ENCODE measurements at regions not wholly inside any gene's neighbourhood (a gene's known extent, or its start where the extent isn't known, plus 50 kb on each side); places are given as distances from the start of the nearest gene placed in this dataset.
"Not testable (repeated sequence)": the region's sequence is repeated elsewhere in the genome, so short reads cannot be mapped to it uniquely, and the experiment has no call there.

DNA sequence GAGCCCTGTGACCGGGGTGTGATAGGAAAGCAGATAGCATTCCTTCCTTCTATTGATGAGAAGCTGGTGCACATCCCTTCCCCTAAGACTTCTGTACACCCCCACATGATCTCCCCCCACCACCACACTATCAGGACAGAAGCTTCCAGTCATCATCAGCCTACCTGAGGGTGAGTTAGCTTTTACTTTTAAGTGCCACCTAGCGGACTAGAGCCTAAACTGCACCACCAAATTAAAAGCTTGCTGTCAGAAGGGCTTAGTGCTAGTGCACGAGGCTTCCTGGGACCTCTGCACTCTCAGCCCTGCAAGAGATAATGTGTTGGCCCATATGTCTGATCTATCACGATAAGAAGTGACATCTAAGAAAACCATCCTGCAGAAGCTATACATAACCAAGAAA, 181.7 kb downstream of the SPIN4 start:
- not testable (repeated sequence) for DNase-seq; H3K4me3 ChIP-seq (ENCODE audit: low read length); H3K36me3 ChIP-seq (ENCODE audit: insufficient read depth, low read length); H3K27ac ChIP-seq (ENCODE audit: low read length); H3K4me2 ChIP-seq (ENCODE audit: low read depth, low read length, poor library complexity, severe bottlenecking); H3K79me2 ChIP-seq (ENCODE audit: low read length); H3K4me1 ChIP-seq (ENCODE audit: low read length); H2AFZ ChIP-seq (ENCODE audit: low read length); H3K9me3 ChIP-seq (ENCODE audit: low read length); H3K9ac ChIP-seq (ENCODE audit: low read length); H3K9me2 ChIP-seq (replicated peaks; ENCODE audit: insufficient read depth, low read length); H4K20me1 ChIP-seq (ENCODE audit: insufficient read depth, low read depth, low read length); H3K27me3 ChIP-seq (ENCODE audit: low read length)

DNA sequence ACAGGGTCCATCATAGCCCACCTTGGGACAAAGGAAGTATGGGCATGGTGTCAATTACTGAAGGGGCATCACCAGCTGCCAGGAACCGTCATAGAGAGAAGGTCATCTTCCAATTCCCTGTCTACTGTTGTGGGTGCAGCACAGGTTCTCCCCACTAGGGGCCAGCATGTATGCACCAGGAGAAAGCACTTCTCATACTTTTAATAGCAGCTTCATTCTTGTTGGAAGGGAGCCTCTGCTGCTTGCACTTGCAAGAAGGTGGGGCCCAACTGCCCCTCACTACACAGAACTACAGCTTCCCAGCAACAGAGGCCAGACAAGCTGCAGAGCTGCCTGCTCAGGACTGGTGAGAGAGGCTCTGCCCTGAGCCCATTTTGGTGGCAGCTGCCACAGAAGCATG, 182.2 kb downstream of the SPIN4 start:
- not testable (repeated sequence) for H3K4me3 ChIP-seq (ENCODE audit: low read length); H3K9me3 ChIP-seq (ENCODE audit: low read length); H4K20me1 ChIP-seq (ENCODE audit: insufficient read depth, low read depth, low read length); H3K9ac ChIP-seq (ENCODE audit: low read length); H3K27me3 ChIP-seq (ENCODE audit: low read length); H3K79me2 ChIP-seq (ENCODE audit: low read length); H3K4me2 ChIP-seq (ENCODE audit: low read depth, low read length, poor library complexity, severe bottlenecking); H3K4me1 ChIP-seq (ENCODE audit: low read length); H3K36me3 ChIP-seq (ENCODE audit: insufficient read depth, low read length); H2AFZ ChIP-seq (ENCODE audit: low read length); H3K27ac ChIP-seq (ENCODE audit: low read length); H3K9me2 ChIP-seq (replicated peaks; ENCODE audit: insufficient read depth, low read length); DNase-seq

DNA sequence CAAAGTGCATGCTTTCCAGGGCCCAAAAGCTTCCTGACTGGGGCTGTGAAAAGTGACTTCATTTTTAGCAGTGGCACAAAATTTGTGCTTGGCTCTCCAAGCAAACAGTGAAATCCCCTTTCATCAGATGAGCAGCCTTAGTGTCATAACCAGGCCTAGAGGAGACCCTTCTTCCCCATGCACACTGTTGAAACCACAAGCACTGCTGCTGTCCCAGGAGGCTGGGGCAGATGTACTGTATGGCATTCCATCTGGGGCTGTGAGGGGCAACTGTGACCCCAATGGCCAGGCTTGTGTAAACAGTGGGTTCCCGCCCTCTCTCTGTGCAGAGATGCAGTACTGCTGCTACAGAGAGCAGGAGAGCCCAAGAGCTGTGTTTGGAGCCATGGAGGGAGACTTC, 184.1 kb downstream of the SPIN4 start:
- H3K9ac ChIP-seq (ENCODE audit: low read length); H3K27ac ChIP-seq (ENCODE audit: low read length); H3K4me1 ChIP-seq (ENCODE audit: low read length); DNase-seq; H3K27me3 ChIP-seq (ENCODE audit: low read length); H3K79me2 ChIP-seq (ENCODE audit: low read length); H3K4me2 ChIP-seq (ENCODE audit: low read depth, low read length, poor library complexity, severe bottlenecking); H3K9me2 ChIP-seq (replicated peaks; ENCODE audit: insufficient read depth, low read length); H3K9me3 ChIP-seq (ENCODE audit: low read length); H2AFZ ChIP-seq (ENCODE audit: low read length); H3K36me3 ChIP-seq (ENCODE audit: insufficient read depth, low read length); H4K20me1 ChIP-seq (ENCODE audit: insufficient read depth, low read depth, low read length); H3K4me3 ChIP-seq (ENCODE audit: low read length): not testable (repeated sequence)

DNA sequence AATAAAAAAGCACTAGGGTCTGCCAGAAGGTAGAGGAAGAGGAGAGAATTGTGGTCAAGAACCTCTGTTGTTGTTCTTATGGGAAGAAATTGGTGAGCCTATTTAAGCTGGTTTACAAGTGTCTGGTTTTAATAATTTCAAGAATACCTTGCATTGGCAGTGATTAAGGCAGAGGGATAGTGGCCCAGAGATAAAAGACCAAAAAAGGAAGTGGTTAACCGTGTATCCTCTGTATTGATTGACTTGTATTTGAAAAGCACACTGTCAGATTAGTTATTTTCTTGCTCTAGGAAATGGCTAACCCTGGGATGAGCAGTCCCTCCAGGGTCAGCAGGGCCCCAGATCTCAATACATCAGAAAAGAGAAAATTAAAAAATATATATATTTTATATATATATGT, 190.1 kb downstream of the SPIN4 start:
- not testable (repeated sequence) for H3K4me3 ChIP-seq (ENCODE audit: low read length); H3K27me3 ChIP-seq (ENCODE audit: low read length); DNase-seq; H3K9ac ChIP-seq (ENCODE audit: low read length); H3K27ac ChIP-seq (ENCODE audit: low read length); H2AFZ ChIP-seq (ENCODE audit: low read length); H3K79me2 ChIP-seq (ENCODE audit: low read length); H3K9me3 ChIP-seq (ENCODE audit: low read length); H3K4me2 ChIP-seq (ENCODE audit: low read depth, low read length, poor library complexity, severe bottlenecking); H3K4me1 ChIP-seq (ENCODE audit: low read length); H3K36me3 ChIP-seq (ENCODE audit: insufficient read depth, low read length); H4K20me1 ChIP-seq (ENCODE audit: insufficient read depth, low read depth, low read length); H3K9me2 ChIP-seq (replicated peaks; ENCODE audit: insufficient read depth, low read length)

DNA sequence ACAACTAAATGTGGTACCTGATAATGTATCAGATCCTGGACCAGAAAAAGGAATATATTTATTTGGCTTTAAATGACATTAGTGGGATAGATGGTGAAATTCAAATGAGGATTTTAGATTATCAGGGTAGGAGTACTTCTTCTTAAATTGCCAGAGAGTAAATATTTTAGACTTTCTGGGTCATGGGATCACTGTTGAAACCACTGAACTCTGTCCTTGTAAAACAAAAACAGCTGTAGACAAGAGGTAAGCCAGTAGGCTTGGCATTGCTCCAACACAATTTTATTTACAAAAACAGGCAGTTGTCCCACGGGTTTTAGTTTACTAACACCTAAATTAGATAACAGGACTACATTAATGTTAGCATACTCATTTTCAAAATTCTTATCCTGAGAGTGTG, 190.8 kb downstream of the SPIN4 start:
- H3K4me3 ChIP-seq (ENCODE audit: low read length); H3K27me3 ChIP-seq (ENCODE audit: low read length); H2AFZ ChIP-seq (ENCODE audit: low read length): not testable (repeated sequence)

DNA sequence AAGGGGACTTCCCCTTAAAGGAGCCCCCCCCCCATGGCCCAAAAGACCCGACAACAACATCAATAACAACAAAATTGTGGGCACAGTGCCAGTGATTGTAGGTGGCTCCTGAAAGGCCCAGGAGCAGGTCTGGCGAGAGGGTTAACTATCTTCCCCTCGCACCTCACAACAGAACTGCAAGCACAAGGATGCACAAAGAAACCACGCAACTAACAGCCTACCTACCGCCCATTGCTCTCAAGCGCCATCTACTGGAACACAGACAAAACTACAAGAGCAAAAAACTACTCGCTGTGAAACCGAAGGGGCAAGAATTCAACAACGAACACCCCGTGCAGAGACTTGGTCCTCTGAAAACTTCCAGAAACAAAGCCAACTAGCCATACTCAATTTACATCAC, 205.6 kb downstream of the SPIN4 start:
- H3K36me3 ChIP-seq (ENCODE audit: insufficient read depth, low read length); H3K79me2 ChIP-seq (ENCODE audit: low read length); H3K4me3 ChIP-seq (ENCODE audit: low read length); H3K4me1 ChIP-seq (ENCODE audit: low read length); H3K27me3 ChIP-seq (ENCODE audit: low read length); H3K9ac ChIP-seq (ENCODE audit: low read length); H3K9me2 ChIP-seq (replicated peaks; ENCODE audit: insufficient read depth, low read length); H4K20me1 ChIP-seq (ENCODE audit: insufficient read depth, low read depth, low read length); H2AFZ ChIP-seq (ENCODE audit: low read length); H3K27ac ChIP-seq (ENCODE audit: low read length); H3K9me3 ChIP-seq (ENCODE audit: low read length); H3K4me2 ChIP-seq (ENCODE audit: low read depth, low read length, poor library complexity, severe bottlenecking); DNase-seq: not testable (repeated sequence)

More for the DNA sequence above, 190.8 kb downstream of the SPIN4 start:
- not testable (repeated sequence) for H3K79me2 ChIP-seq (ENCODE audit: low read length); H3K9me3 ChIP-seq (ENCODE audit: low read length); DNase-seq; H3K4me1 ChIP-seq (ENCODE audit: low read length); H3K27ac ChIP-seq (ENCODE audit: low read length); H3K36me3 ChIP-seq (ENCODE audit: insufficient read depth, low read length); H4K20me1 ChIP-seq (ENCODE audit: insufficient read depth, low read depth, low read length); H3K9ac ChIP-seq (ENCODE audit: low read length); H3K4me2 ChIP-seq (ENCODE audit: low read depth, low read length, poor library complexity, severe bottlenecking); H3K9me2 ChIP-seq (replicated peaks; ENCODE audit: insufficient read depth, low read length)

DNA sequence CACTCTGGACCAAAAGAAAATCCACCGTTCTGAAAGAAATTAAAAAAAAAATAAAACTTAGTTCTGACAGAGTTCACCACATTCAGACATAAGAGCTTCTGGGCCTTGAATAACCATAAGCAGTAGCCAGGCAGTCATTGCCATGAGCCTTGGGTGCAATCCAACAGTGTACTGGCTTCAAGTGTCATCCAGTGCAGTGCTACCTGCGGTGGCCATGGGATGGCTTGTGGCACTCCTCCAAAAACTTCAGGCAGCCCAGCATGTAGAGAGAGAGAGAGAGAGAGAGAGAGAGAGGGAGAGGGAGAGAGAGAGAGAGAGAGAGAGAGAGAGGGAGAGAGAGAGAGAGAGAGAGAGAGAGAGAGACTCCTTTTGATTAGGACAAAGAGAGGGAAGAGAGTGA, 208.5 kb downstream of the SPIN4 start:
- not testable (repeated sequence) for H3K79me2 ChIP-seq (ENCODE audit: low read length)

DNA sequence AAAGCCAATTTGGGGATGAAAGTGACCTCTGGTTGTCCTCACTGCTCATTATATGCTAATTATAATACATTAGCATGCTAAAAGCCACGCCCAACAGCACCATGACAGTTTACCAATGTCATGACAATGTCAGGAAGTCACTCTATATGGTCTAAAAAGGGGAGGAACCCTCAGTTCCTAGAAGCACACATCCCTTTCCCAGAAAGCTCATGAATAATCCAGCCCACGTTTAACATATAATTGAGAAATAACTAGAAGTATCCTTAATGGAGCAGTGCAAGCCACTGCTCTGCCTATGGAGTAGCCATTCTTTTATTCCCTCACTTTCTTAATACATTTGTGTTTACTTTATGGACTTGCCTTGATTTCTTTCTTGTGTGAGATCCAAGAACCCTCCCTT, 215.3 kb downstream of the SPIN4 start:
- not testable (repeated sequence) for H2AFZ ChIP-seq (ENCODE audit: low read length)

More for the DNA sequence above, 208.5 kb downstream of the SPIN4 start:
- H2AFZ ChIP-seq (ENCODE audit: low read length); H3K4me1 ChIP-seq (ENCODE audit: low read length); DNase-seq; H3K27me3 ChIP-seq (ENCODE audit: low read length); H3K9me3 ChIP-seq (ENCODE audit: low read length); H3K36me3 ChIP-seq (ENCODE audit: insufficient read depth, low read length); H3K9me2 ChIP-seq (replicated peaks; ENCODE audit: insufficient read depth, low read length); H3K4me2 ChIP-seq (ENCODE audit: low read depth, low read length, poor library complexity, severe bottlenecking); H3K9ac ChIP-seq (ENCODE audit: low read length); H4K20me1 ChIP-seq (ENCODE audit: insufficient read depth, low read depth, low read length); H3K4me3 ChIP-seq (ENCODE audit: low read length); H3K27ac ChIP-seq (ENCODE audit: low read length): not testable (repeated sequence)

DNA sequence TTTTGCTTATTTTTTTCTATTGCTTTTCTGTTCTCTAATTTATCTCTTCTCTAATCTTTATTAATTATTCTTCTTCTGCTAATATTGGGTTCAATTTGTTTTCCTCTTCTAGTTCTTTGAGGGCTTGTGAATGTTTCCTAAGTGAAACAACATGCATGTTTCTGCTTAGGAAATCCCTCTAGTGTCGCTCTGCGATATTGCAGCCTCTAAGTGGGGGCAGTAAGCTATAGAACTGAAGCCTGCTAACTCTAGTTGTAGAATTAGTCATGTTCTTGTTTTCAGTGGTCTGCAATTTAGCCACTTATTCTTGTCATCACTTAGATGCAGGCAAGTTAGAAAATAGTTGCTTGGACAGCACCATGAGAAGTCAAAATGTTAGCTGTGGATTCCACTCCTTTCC, 222.6 kb downstream of the SPIN4 start:
- peak; percentile 78 for DNase-seq
- Histone ChIP-seq H2AFZ (ENCODE audit: low read length) (no peak overlapping the region), H3K9me3 (ENCODE audit: low read length) (no peaks in the 10 kb centered on the region; the same call in 1 of the 2 replicates), H3K4me2 (ENCODE audit: low read depth, low read length, poor library complexity, severe bottlenecking) (no peak overlapping the region), H3K27me3 (ENCODE audit: low read length) (no peaks in the 10 kb centered on the region), H3K9ac (ENCODE audit: low read length) (no peak overlapping the region), H3K36me3 (ENCODE audit: insufficient read depth, low read length) (no peaks in the 10 kb centered on the region), H4K20me1 (ENCODE audit: insufficient read depth, low read depth, low read length) (no peaks in the 10 kb centered on the region), H3K9me2 (replicated peaks; ENCODE audit: insufficient read depth, low read length) (no peaks in the 10 kb centered on the region), H3K4me1 (ENCODE audit: low read length) (no peaks in the 10 kb centered on the region), H3K79me2 (ENCODE audit: low read length) (no peaks in the 10 kb centered on the region), H3K4me3 (ENCODE audit: low read length) (no peak overlapping the region), H3K27ac (ENCODE audit: low read length) (no peak overlapping the region)

More for the DNA sequence above, 215.3 kb downstream of the SPIN4 start:
- H3K4me3 ChIP-seq (ENCODE audit: low read length); H3K9ac ChIP-seq (ENCODE audit: low read length); H3K4me1 ChIP-seq (ENCODE audit: low read length); H3K9me2 ChIP-seq (replicated peaks; ENCODE audit: insufficient read depth, low read length); H3K27ac ChIP-seq (ENCODE audit: low read length); H3K4me2 ChIP-seq (ENCODE audit: low read depth, low read length, poor library complexity, severe bottlenecking); DNase-seq; H3K36me3 ChIP-seq (ENCODE audit: insufficient read depth, low read length); H3K79me2 ChIP-seq (ENCODE audit: low read length); H4K20me1 ChIP-seq (ENCODE audit: insufficient read depth, low read depth, low read length); H3K27me3 ChIP-seq (ENCODE audit: low read length); H3K9me3 ChIP-seq (ENCODE audit: low read length): not testable (repeated sequence)

Data from Karpas-422 (cell line).